ENCODE measurements at regions not wholly inside any gene's neighbourhood (a gene's known extent, or its start where the extent isn't known, plus 50 kb on each side); places are given as distances from the start of the nearest gene placed in this dataset.
A peak's percentile ranks its signal among the peaks of the same experiment; 100 is the strongest.

DNA sequence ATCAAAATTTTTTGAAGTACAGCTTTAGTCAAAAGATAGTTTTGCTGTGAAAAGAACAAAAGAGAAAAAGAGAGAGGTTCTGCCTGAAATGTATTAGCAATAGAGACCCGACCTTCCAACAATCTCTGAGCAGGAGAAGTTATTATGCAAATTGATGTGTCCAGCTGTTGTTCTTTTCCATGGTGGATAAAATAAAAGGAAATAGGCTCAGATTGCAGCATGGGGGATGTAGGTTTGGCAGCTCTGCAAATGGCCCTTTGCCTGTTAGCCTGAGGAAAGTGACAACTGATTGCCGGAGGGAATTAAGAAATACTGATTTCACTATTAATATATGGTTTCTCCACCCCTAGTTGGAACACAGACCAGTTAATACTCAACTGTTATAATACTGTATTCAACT is 1283.2 kb upstream of the NXPH2 start:
- Histone ChIP-seq H3K23ac (ENCODE audit: low read length) (no peak overlapping the region), H3K4ac (ENCODE audit: low read depth, low read length) (no peak overlapping the region), H3K4me3 (ENCODE audit: low read length) (no peak overlapping the region), H3K56ac (ENCODE audit: low read length) (peak overlapping the region; percentile 31), H3K9ac (ENCODE audit: low read length) (no peak overlapping the region), H3K4me2 (ENCODE audit: low read length) (no peak overlapping the region), H4K8ac (ENCODE audit: low read depth, low read length) (no peak overlapping the region), H3K27ac (ENCODE audit: low read depth, low read length) (no peak overlapping the region), H3K79me1 (ENCODE audit: low read length) (no peaks in the 10 kb centered on the region), H3K27me3 (ENCODE audit: insufficient read depth, low read length, poor library complexity) (no peaks in the 10 kb centered on the region), H2BK5ac (ENCODE audit: low read length) (peak overlapping the region; percentile 69), H2BK15ac (replicated peaks; ENCODE audit: low read depth) (peak overlapping the region; percentile 27), H3K18ac (ENCODE audit: low read length) (no peak overlapping the region), H4K5ac (ENCODE audit: low read length) (no peak overlapping the region), H3K4me1 (ENCODE audit: control insufficient read depth, low read depth, low read length) (peaks cover 6% of the 10 kb centered on the region), H2BK120ac (ENCODE audit: low read depth, low read length) (no peak overlapping the region), H3K36me3 (ENCODE audit: control insufficient read depth, insufficient read depth, low read length) (no peaks in the 10 kb centered on the region), H2AK5ac (ENCODE audit: low read length) (no peak overlapping the region), H3K79me2 (ENCODE audit: control insufficient read depth, insufficient read depth, low read length) (no peaks in the 10 kb centered on the region)
- DNase-seq = no peak
- WGBS (ENCODE audit: extremely low coverage, insufficient coverage, low lambda C conversion rate) = no CpG with 5 or more reads among the region's 2 CpGs

DNA sequence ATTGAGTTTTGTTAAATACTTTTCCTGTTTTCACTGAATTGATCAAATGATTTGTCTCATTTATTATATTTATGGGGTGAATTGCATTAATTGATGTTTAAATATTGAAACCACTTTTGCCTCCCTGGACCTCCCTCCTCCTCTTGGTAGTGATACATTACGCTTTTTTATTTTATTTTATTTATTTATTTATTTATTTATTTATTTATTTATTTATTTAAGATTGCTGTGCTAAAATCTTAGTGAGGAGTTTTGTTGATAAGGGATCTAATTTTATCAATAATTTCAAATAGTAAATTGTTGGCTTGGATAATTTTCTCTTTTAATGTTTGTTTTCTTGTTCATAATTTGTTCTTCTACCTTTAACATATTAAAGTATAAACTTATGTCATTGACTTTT is 1281.0 kb upstream of the NXPH2 start:
- Histone ChIP-seq H3K27me3 (ENCODE audit: insufficient read depth, low read length, poor library complexity) (no peaks in the 10 kb centered on the region), H3K27ac (ENCODE audit: low read depth, low read length) (no peak overlapping the region), H2BK15ac (replicated peaks; ENCODE audit: low read depth) (no peak overlapping the region), H3K18ac (ENCODE audit: low read length) (no peak overlapping the region), H3K36me3 (ENCODE audit: control insufficient read depth, insufficient read depth, low read length) (no peaks in the 10 kb centered on the region), H3K79me2 (ENCODE audit: control insufficient read depth, insufficient read depth, low read length) (no peaks in the 10 kb centered on the region), H3K4ac (ENCODE audit: low read depth, low read length) (no peak overlapping the region), H2BK120ac (ENCODE audit: low read depth, low read length) (no peak overlapping the region), H3K4me1 (ENCODE audit: control insufficient read depth, low read depth, low read length) (peaks cover 6% of the 10 kb centered on the region), H3K4me2 (ENCODE audit: low read length) (no peak overlapping the region), H3K23ac (ENCODE audit: low read length) (no peak overlapping the region), H2AK5ac (ENCODE audit: low read length) (no peak overlapping the region), H3K4me3 (ENCODE audit: low read length) (no peak overlapping the region), H3K9ac (ENCODE audit: low read length) (no peak overlapping the region), H3K56ac (ENCODE audit: low read length) (no peak overlapping the region), H2BK5ac (ENCODE audit: low read length) (no peak overlapping the region), H4K5ac (ENCODE audit: low read length) (no peak overlapping the region), H3K79me1 (ENCODE audit: low read length) (no peaks in the 10 kb centered on the region), H4K8ac (ENCODE audit: low read depth, low read length) (no peak overlapping the region)
- WGBS (ENCODE audit: extremely low coverage, insufficient coverage, low lambda C conversion rate) = no CpG with 5 or more reads among the region's 1 CpG
- DNase-seq = no peak

- no peaks in the 10 kb centered on the region for H3K27me3 ChIP-seq (ENCODE audit: insufficient read depth, low read length, poor library complexity)
- H3K36me3 ChIP-seq (ENCODE audit: control insufficient read depth, insufficient read depth, low read length) = no peaks in the 10 kb centered on the region
- no peak overlapping the region for H3K4me3 ChIP-seq (ENCODE audit: low read length)
- H2BK5ac ChIP-seq (ENCODE audit: low read length) = no peak overlapping the region
- H4K5ac ChIP-seq (ENCODE audit: low read length) = no peak overlapping the region
- H3K9ac ChIP-seq (ENCODE audit: low read length) = no peak overlapping the region
- no peak overlapping the region for H3K4me2 ChIP-seq (ENCODE audit: low read length)
- H3K23ac ChIP-seq (ENCODE audit: low read length) = no peak overlapping the region
- H2BK15ac ChIP-seq (replicated peaks; ENCODE audit: low read depth) = no peak overlapping the region
- H3K79me1 ChIP-seq (ENCODE audit: low read length) = no peaks in the 10 kb centered on the region
- no peaks in the 10 kb centered on the region for H3K4me1 ChIP-seq (ENCODE audit: control insufficient read depth, low read depth, low read length)
- no peak overlapping the region for H2AK5ac ChIP-seq (ENCODE audit: low read length)
- no peak overlapping the region for H2BK120ac ChIP-seq (ENCODE audit: low read depth, low read length)
- no peak overlapping the region for H4K8ac ChIP-seq (ENCODE audit: low read depth, low read length)
- no peak overlapping the region for H3K27ac ChIP-seq (ENCODE audit: low read depth, low read length)
- H3K4ac ChIP-seq (ENCODE audit: low read depth, low read length) = no peak overlapping the region
- peak; percentile 1 for DNase-seq
- H3K56ac ChIP-seq (ENCODE audit: low read length) = no peak overlapping the region
- no peak overlapping the region for H3K18ac ChIP-seq (ENCODE audit: low read length)
- WGBS (ENCODE audit: extremely low coverage, insufficient coverage, low lambda C conversion rate) = no CpG with 5 or more reads among the region's 1 CpG
- H3K79me2 ChIP-seq (ENCODE audit: control insufficient read depth, insufficient read depth, low read length) = no peaks in the 10 kb centered on the region
These were observed 1277.7 kb upstream of the NXPH2 start for GRCh38 chr2:140057928-140058327.

GRCh38 chr2:140041811-140042210 is 1261.6 kb upstream of the NXPH2 start:
- H3K4me3 ChIP-seq (ENCODE audit: low read length) = no peak overlapping the region
- no peak overlapping the region for H3K18ac ChIP-seq (ENCODE audit: low read length)
- no peak overlapping the region for H4K8ac ChIP-seq (ENCODE audit: low read depth, low read length)
- no peak overlapping the region for H3K23ac ChIP-seq (ENCODE audit: low read length)
- no peak overlapping the region for H2BK5ac ChIP-seq (ENCODE audit: low read length)
- no peak overlapping the region for H3K9ac ChIP-seq (ENCODE audit: low read length)
- H4K5ac ChIP-seq (ENCODE audit: low read length) = no peak overlapping the region
- no peaks in the 10 kb centered on the region for H3K4me1 ChIP-seq (ENCODE audit: control insufficient read depth, low read depth, low read length)
- H3K27ac ChIP-seq (ENCODE audit: low read depth, low read length) = no peak overlapping the region
- no peaks in the 10 kb centered on the region for H3K79me1 ChIP-seq (ENCODE audit: low read length)
- no peaks in the 10 kb centered on the region for H3K27me3 ChIP-seq (ENCODE audit: insufficient read depth, low read length, poor library complexity)
- H3K4ac ChIP-seq (ENCODE audit: low read depth, low read length) = no peak overlapping the region
- no peak overlapping the region for H2BK120ac ChIP-seq (ENCODE audit: low read depth, low read length)
- DNase-seq = no peak
- H3K56ac ChIP-seq (ENCODE audit: low read length) = no peak overlapping the region
- no peaks in the 10 kb centered on the region for H3K79me2 ChIP-seq (ENCODE audit: control insufficient read depth, insufficient read depth, low read length)
- H2BK15ac ChIP-seq (replicated peaks; ENCODE audit: low read depth) = no peak overlapping the region
- no peaks in the 10 kb centered on the region for H3K36me3 ChIP-seq (ENCODE audit: control insufficient read depth, insufficient read depth, low read length)
- no peak overlapping the region for H3K4me2 ChIP-seq (ENCODE audit: low read length)
- H2AK5ac ChIP-seq (ENCODE audit: low read length) = no peak overlapping the region

DNA sequence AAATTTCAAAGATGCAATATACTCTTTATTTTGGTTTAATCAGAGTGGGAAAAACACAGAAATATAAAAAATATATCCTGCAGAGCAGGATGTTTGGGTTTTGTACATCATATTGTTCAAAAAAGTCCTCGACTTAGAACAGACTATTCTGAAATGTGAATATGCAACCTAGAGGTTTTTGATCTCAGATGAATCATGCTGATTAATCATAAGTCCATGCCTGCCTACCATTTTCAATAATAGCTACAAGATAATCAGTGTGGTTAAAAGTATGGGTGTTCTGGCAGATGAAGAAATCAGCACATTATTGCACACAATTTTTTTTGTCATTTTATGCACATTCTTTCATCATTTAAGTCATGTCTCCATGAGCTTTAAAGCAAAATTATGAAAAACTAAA is 1261.0 kb upstream of the NXPH2 start:
- Histone ChIP-seq H3K4ac (ENCODE audit: low read depth, low read length) (no peak overlapping the region), H4K8ac (ENCODE audit: low read depth, low read length) (no peak overlapping the region), H3K4me1 (ENCODE audit: control insufficient read depth, low read depth, low read length) (no peaks in the 10 kb centered on the region), H3K79me1 (ENCODE audit: low read length) (no peaks in the 10 kb centered on the region), H3K9ac (ENCODE audit: low read length) (no peak overlapping the region), H3K79me2 (ENCODE audit: control insufficient read depth, insufficient read depth, low read length) (no peaks in the 10 kb centered on the region), H2BK15ac (replicated peaks; ENCODE audit: low read depth) (no peak overlapping the region), H3K36me3 (ENCODE audit: control insufficient read depth, insufficient read depth, low read length) (no peaks in the 10 kb centered on the region), H3K23ac (ENCODE audit: low read length) (no peak overlapping the region), H3K4me2 (ENCODE audit: low read length) (no peak overlapping the region), H4K5ac (ENCODE audit: low read length) (no peak overlapping the region), H3K27ac (ENCODE audit: low read depth, low read length) (no peak overlapping the region), H3K4me3 (ENCODE audit: low read length) (no peak overlapping the region), H3K27me3 (ENCODE audit: insufficient read depth, low read length, poor library complexity) (no peaks in the 10 kb centered on the region), H3K18ac (ENCODE audit: low read length) (no peak overlapping the region), H2BK5ac (ENCODE audit: low read length) (no peak overlapping the region), H3K56ac (ENCODE audit: low read length) (no peak overlapping the region), H2AK5ac (ENCODE audit: low read length) (no peak overlapping the region), H2BK120ac (ENCODE audit: low read depth, low read length) (no peak overlapping the region)
- DNase-seq = no peak
- no CpG with 5 or more reads among the region's 1 CpG for WGBS (ENCODE audit: extremely low coverage, insufficient coverage, low lambda C conversion rate)

DNA sequence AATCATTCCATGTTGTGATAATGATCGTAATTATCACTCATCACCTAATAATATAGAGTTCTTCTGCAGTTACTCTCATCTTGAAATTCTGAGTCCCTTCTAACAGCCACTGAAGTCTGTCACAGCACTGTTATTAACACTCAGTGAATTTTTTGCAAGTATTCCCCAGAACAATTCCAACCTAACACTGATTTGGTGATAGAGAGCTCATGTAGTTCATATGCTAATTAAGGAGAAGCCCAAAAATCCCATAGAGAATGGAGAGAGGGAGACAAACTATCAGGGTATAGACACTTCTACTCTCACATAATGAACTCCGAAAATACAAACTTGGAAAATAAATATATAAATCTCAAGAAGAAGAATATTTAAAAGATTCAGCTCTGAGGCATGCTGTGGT is 1253.4 kb upstream of the NXPH2 start:
- DNase-seq = peak; percentile 38
- WGBS (ENCODE audit: extremely low coverage, insufficient coverage, low lambda C conversion rate) = 100% methylated on average over 1 of the region's 2 CpGs

More for the DNA sequence above, 1253.4 kb upstream of the NXPH2 start:
- no peak overlapping the region for H3K4ac ChIP-seq (ENCODE audit: low read depth, low read length)
- H3K27ac ChIP-seq (ENCODE audit: low read depth, low read length) = no peak overlapping the region
- no peaks in the 10 kb centered on the region for H3K36me3 ChIP-seq (ENCODE audit: control insufficient read depth, insufficient read depth, low read length)
- no peak overlapping the region for H2BK5ac ChIP-seq (ENCODE audit: low read length)
- H3K27me3 ChIP-seq (ENCODE audit: insufficient read depth, low read length, poor library complexity) = no peaks in the 10 kb centered on the region
- H3K4me1 ChIP-seq (ENCODE audit: control insufficient read depth, low read depth, low read length) = no peaks in the 10 kb centered on the region
- no peak overlapping the region for H4K5ac ChIP-seq (ENCODE audit: low read length)
- H2BK15ac ChIP-seq (replicated peaks; ENCODE audit: low read depth) = no peak overlapping the region
- no peak overlapping the region for H3K23ac ChIP-seq (ENCODE audit: low read length)
- no peak overlapping the region for H3K18ac ChIP-seq (ENCODE audit: low read length)
- no peak overlapping the region for H3K9ac ChIP-seq (ENCODE audit: low read length)
- H3K4me3 ChIP-seq (ENCODE audit: low read length) = no peak overlapping the region
- no peak overlapping the region for H3K56ac ChIP-seq (ENCODE audit: low read length)
- H3K79me2 ChIP-seq (ENCODE audit: control insufficient read depth, insufficient read depth, low read length) = no peaks in the 10 kb centered on the region
- no peak overlapping the region for H2AK5ac ChIP-seq (ENCODE audit: low read length)
- H3K4me2 ChIP-seq (ENCODE audit: low read length) = no peak overlapping the region
- H3K79me1 ChIP-seq (ENCODE audit: low read length) = no peaks in the 10 kb centered on the region
- H2BK120ac ChIP-seq (ENCODE audit: low read depth, low read length) = no peak overlapping the region
- no peak overlapping the region for H4K8ac ChIP-seq (ENCODE audit: low read depth, low read length)
